IMR-90 (cell line): ENCODE measurements at regions not wholly inside any gene's neighbourhood (a gene's known extent, or its start where the extent isn't known, plus 50 kb on each side); places are given as distances from the start of the nearest gene placed in this dataset.

Experiments used
- ATAC-seq: fragments of 200-7000 bp; cut with Tn5 transposase; 2 replicates; pipeline ENCODE4 v1.9.1; 2020; ENCODE audit warnings: low read depth, mild to moderate bottlenecking, moderate library complexity
- BruUV-seq: library from RNA; stranded (reverse); fragments of 400-500 nt; replicated peaks from 2 replicates; lab custom pipeline; 2021; lab: Mats Ljungman, UMichigan
- CTCF ChIA-PET: fragments of 300-600 bp; formaldehyde crosslinking; extraction: SDS; loops from one replicate; lab custom pipeline; 2021; ENCODE audit warnings: antibody characterized with exemption; lab: Yijun Ruan, JAX
- POLR2A ChIA-PET: fragments of 300-600 bp; sonication (Branson Sonifier 250); formaldehyde crosslinking; loops from one replicate; lab custom pipeline; 2022; ENCODE audit warnings: antibody characterized with exemption; ENCODE audit not compliant: unreplicated experiment; lab: Charles Lee
- DNase-seq: peaks from one replicate; pipeline ENCODE4 v3.0.0; 2013
- H2AFZ ChIP-seq: replicated peaks from 2 replicates; pipeline ENCODE3; 2013; ENCODE audit warnings: low read length, mild to moderate bottlenecking; ENCODE audit not compliant: poor library complexity
- H2AK5ac ChIP-seq: 2 replicates; pipeline ENCODE4 v1.6.1; 2013; ENCODE audit warnings: low read depth, low read length, inconsistent platforms
- H2AK9ac ChIP-seq: replicated peaks from 2 replicates; pipeline ENCODE3; 2013; ENCODE audit warnings: mild to moderate bottlenecking, low read depth, low read length, moderate library complexity; ENCODE audit not compliant: poor library complexity
- H2BK120ac ChIP-seq: 2 replicates; pipeline ENCODE4 v1.6.1; 2013; ENCODE audit warnings: low read depth, low read length, inconsistent platforms
- H2BK15ac ChIP-seq: 3 replicates; pipeline ENCODE4 v1.6.1; 2013; ENCODE audit warnings: low read depth, low read length, inconsistent platforms
- H2BK20ac ChIP-seq: 2 replicates; pipeline ENCODE4 v1.6.1; 2013; ENCODE audit warnings: low read depth, mild to moderate bottlenecking, inconsistent platforms, low read length, moderate library complexity
- H2BK5ac ChIP-seq: 2 replicates; pipeline ENCODE4 v1.6.1; 2013; ENCODE audit warnings: mild to moderate bottlenecking, low read depth, low read length, inconsistent platforms; ENCODE audit not compliant: poor library complexity, severe bottlenecking
- H3K14ac ChIP-seq: replicated peaks from 2 replicates; pipeline ENCODE4 v1.6.1; 2013; ENCODE audit warnings: low read depth, low read length, inconsistent platforms
- H3K18ac ChIP-seq: 2 replicates; pipeline ENCODE4 v1.6.1; 2013; ENCODE audit warnings: low read depth, low read length, control low read depth
- H3K23ac ChIP-seq: 2 replicates; pipeline ENCODE4 v1.6.1; 2013; ENCODE audit warnings: low read depth, low read length, inconsistent platforms
- H3K27ac ChIP-seq: 2 replicates; pipeline ENCODE4 v1.5.1; 2013; ENCODE audit warnings: mild to moderate bottlenecking, control low read depth, low read length; ENCODE audit not compliant: insufficient read depth
- H3K27me3 ChIP-seq: 2 replicates; pipeline ENCODE4 v1.6.1; 2013; ENCODE audit warnings: low read length; ENCODE audit not compliant: control insufficient read depth, insufficient read depth
- H3K36me3 ChIP-seq: 2 replicates; pipeline ENCODE4 v1.6.1; 2013; ENCODE audit warnings: low read length, mixed read lengths; ENCODE audit not compliant: control insufficient read depth, insufficient read depth
- H3K4ac ChIP-seq: 2 replicates; pipeline ENCODE4 v1.6.1; 2013; ENCODE audit warnings: low read depth, low read length, inconsistent platforms
- H3K4me1 ChIP-seq: 2 replicates; pipeline ENCODE4 v1.6.1; 2013; ENCODE audit warnings: low read length, mixed read lengths; ENCODE audit not compliant: control insufficient read depth, insufficient read depth
- H3K4me2 ChIP-seq: 2 replicates; pipeline ENCODE4 v1.6.1; 2013; ENCODE audit warnings: low read depth, mild to moderate bottlenecking, control low read depth, low read length, moderate library complexity
- H3K4me3 ChIP-seq: 2 replicates; pipeline ENCODE4 v1.5.1; 2013; ENCODE audit warnings: low read depth, mild to moderate bottlenecking, control low read depth, low read length, moderate library complexity; ENCODE audit not compliant: insufficient read depth
- H3K56ac ChIP-seq: 2 replicates; pipeline ENCODE4 v1.6.1; 2013; ENCODE audit warnings: low read length, inconsistent platforms; ENCODE audit not compliant: insufficient read depth; ENCODE audit errors: extremely low read depth
- H3K79me1 ChIP-seq, 2 experiments: 2 replicates each; pipeline ENCODE4 v1.6.1; 2013; ENCODE audit warnings: low read length in 2 of 2, inconsistent platforms in 1 of 2, low read depth in 1 of 2
- H3K9ac ChIP-seq: 2 replicates; pipeline ENCODE4 v1.6.1; 2013; ENCODE audit warnings: low read depth, low read length, control low read depth
- H3K9me1 ChIP-seq: 2 replicates; pipeline ENCODE4 v1.6.1; 2013; ENCODE audit warnings: low read length, inconsistent platforms; ENCODE audit not compliant: insufficient read depth
- H3K9me3 ChIP-seq: 2 replicates; pipeline ENCODE4 v1.6.1; 2013; ENCODE audit warnings: low read length; ENCODE audit not compliant: control insufficient read depth, insufficient read depth
- H4K20me1 ChIP-seq: 2 replicates; pipeline ENCODE4 v1.6.1; 2013; ENCODE audit warnings: low read length, inconsistent platforms; ENCODE audit not compliant: insufficient read depth
- H4K5ac ChIP-seq: 2 replicates; pipeline ENCODE4 v1.6.1; 2013; ENCODE audit warnings: mild to moderate bottlenecking, low read depth, low read length, control low read depth
- H4K8ac ChIP-seq, 2 experiments: 2 replicates each; pipeline ENCODE4 v1.6.1; 2013; ENCODE audit warnings: low read depth in 2 of 2, low read length in 2 of 2, control low read depth in 1 of 2, inconsistent platforms in 1 of 2
- H4K91ac ChIP-seq: 2 replicates; pipeline ENCODE4 v1.6.1; 2013; ENCODE audit warnings: low read depth, low read length, inconsistent platforms; ENCODE audit not compliant: insufficient read depth
- BHLHE40 ChIP-seq: fragments of 150-350 bp; IDR thresholded peaks from 2 replicates; pipeline ENCODE4 v1.6.1; 2016; ENCODE audit warnings: mild to moderate bottlenecking, low read depth, low read length
- CEBPB ChIP-seq: IDR thresholded peaks from 2 replicates; pipeline ENCODE4 v1.6.1; 2012; ENCODE audit warnings: low read depth, low read length, improper control_type of control experiment
- CHD1 ChIP-seq: IDR thresholded peaks from 2 replicates; pipeline ENCODE4 v1.6.1; 2012; ENCODE audit warnings: low read depth, low read length, improper control_type of control experiment
- CTCF ChIP-seq: conservative IDR thresholded peaks from 2 replicates; pipeline ENCODE4 v1.5.1; 2012; ENCODE audit warnings: mild to moderate bottlenecking, low read depth, low read length, improper control_type of control experiment
- ELK1 ChIP-seq: fragments of 150-350 bp; IDR thresholded peaks from 2 replicates; pipeline ENCODE4 v1.6.1; 2016; ENCODE audit warnings: low read depth, mild to moderate bottlenecking, low read length, moderate library complexity, borderline replicate concordance
- FOS ChIP-seq: fragments of 150-350 bp; IDR thresholded peaks from 2 replicates; pipeline ENCODE4 v1.6.1; 2016; ENCODE audit warnings: low read depth, low read length
- MAFK ChIP-seq: IDR thresholded peaks from 2 replicates; pipeline ENCODE4 v1.6.1; 2012; ENCODE audit warnings: low read depth, low read length, improper control_type of control experiment
- MAZ ChIP-seq: IDR thresholded peaks from 2 replicates; pipeline ENCODE4 v1.6.1; 2012; ENCODE audit warnings: low read depth, mild to moderate bottlenecking, low read length, improper control_type of control experiment, moderate library complexity, borderline replicate concordance
- MXI1 ChIP-seq: IDR thresholded peaks from 2 replicates; pipeline ENCODE4 v1.6.1; 2012; ENCODE audit warnings: low read depth, mild to moderate bottlenecking, low read length, moderate library complexity, borderline replicate concordance
- NFE2L2 ChIP-seq: fragments of 150-350 bp; IDR thresholded peaks from 2 replicates; pipeline ENCODE4 v1.6.1; 2016; ENCODE audit warnings: low read depth, mild to moderate bottlenecking, low read length
- POLR2A ChIP-seq: IDR thresholded peaks from 2 replicates; pipeline ENCODE4 v1.6.1; 2012; ENCODE audit warnings: mild to moderate bottlenecking, low read depth, low read length
- RAD21 ChIP-seq: IDR thresholded peaks from 2 replicates; pipeline ENCODE4 v1.6.1; 2012; ENCODE audit warnings: low read length, improper control_type of control experiment
- RCOR1 ChIP-seq: IDR thresholded peaks from 2 replicates; pipeline ENCODE4 v1.6.1; 2012; ENCODE audit warnings: mild to moderate bottlenecking, low read length, improper control_type of control experiment; ENCODE audit not compliant: insufficient replicate concordance
- RFX5 ChIP-seq: IDR thresholded peaks from 2 replicates; pipeline ENCODE4 v1.8.0; 2012; ENCODE audit warnings: low read depth, mild to moderate bottlenecking, low read length, moderate library complexity
- SMC3 ChIP-seq: fragments of 150-350 bp; IDR thresholded peaks from 2 replicates; pipeline ENCODE4 v1.6.1; 2016; ENCODE audit warnings: low read depth, mild to moderate bottlenecking, antibody characterized with exemption, low read length, moderate library complexity
- USF2 ChIP-seq: fragments of 150-350 bp; IDR thresholded peaks from 2 replicates; pipeline ENCODE4 v1.6.1; 2017; ENCODE audit warnings: mild to moderate bottlenecking, antibody characterized with exemption, low read length, low read depth
- whole genome bisulfite sequencing, 2 experiments: methylation state at CpG; one replicate each; pipeline versions ENCODE4 v1.1.5 to v1.1.7; 2013; ENCODE audit warnings: missing lambda C conversion rate in 2 of 2; ENCODE audit not compliant: insufficient read length in 1 of 2; ENCODE audit errors: extremely low coverage in 2 of 2; 5-methylcytosine and 5-hydroxymethylcytosine counted together
- dilution Hi-C: fragments of 300-500 bp; cut with HindIII; formaldehyde crosslinking; loops from one replicate; pipeline ENCODE4 v1.14.3; 2018; ENCODE audit warnings: low sequenced_read_pairs; ENCODE audit not compliant: unreplicated experiment
- in situ Hi-C: fragments of 300-500 bp; cut with MboI; formaldehyde crosslinking; loops from 3 replicates; pipeline ENCODE4 v1.14.3; 2019; ENCODE audit warnings: low sequenced_read_pairs, inconsistent platforms, mixed read lengths
- intact Hi-C: fragments of 100-400 bp; cut with micrococcal nuclease; formaldehyde crosslinking; loops from 2 replicates; pipeline ENCODE4 v1.10.0; 2022

GRCh38 chr4:110372485-110372884, 103.5 kb upstream of the ENPEP start:
- Histone ChIP-seq H3K14ac (no peak overlapping the region), H2BK20ac (no peak overlapping the region), H2BK15ac (no peak overlapping the region), H3K9me3 (no peaks in the 10 kb centered on the region), H4K91ac (no peak overlapping the region), H2BK120ac (no peak overlapping the region), H3K9ac (no peak overlapping the region), H3K18ac (no peak overlapping the region), H2AK9ac (no peak overlapping the region), H2AK5ac (no peak overlapping the region), H4K5ac (no peak overlapping the region), H3K4me3 (no peak overlapping the region), H3K36me3 (no peaks in the 10 kb centered on the region), H3K27ac (no peak overlapping the region), H3K4ac (no peak overlapping the region), H2BK5ac (no peak overlapping the region), H3K9me1 (no peaks in the 10 kb centered on the region), H3K4me1 (no peaks in the 10 kb centered on the region), H3K23ac (no peak overlapping the region), H4K8ac (no peak overlapping the region), H3K27me3 (no peaks in the 10 kb centered on the region), H4K20me1 (no peaks in the 10 kb centered on the region), H3K79me1 (no peaks in the 10 kb centered on the region), H3K56ac (no peak overlapping the region), H2AFZ (no peak overlapping the region), H3K4me2 (no peak overlapping the region)
- DNase-seq (no peak), ATAC-seq (no peak)
- intact Hi-C loops, result no loop called here
- TF ChIP-seq MAZ, result no peak
- no peak for TF ChIP-seq CEBPB
- TF ChIP-seq ELK1, result no peak
- no peak for TF ChIP-seq SMC3
- no peak for TF ChIP-seq RFX5
- TF ChIP-seq CHD1, result no peak
- no peak for TF ChIP-seq CTCF
- no peak for TF ChIP-seq MXI1
- no peak for TF ChIP-seq BHLHE40
- no peak for TF ChIP-seq POLR2A
- no peak for TF ChIP-seq RAD21
- TF ChIP-seq FOS, result no peak
- TF ChIP-seq USF2, result no peak
- no peak for TF ChIP-seq RCOR1
- TF ChIP-seq NFE2L2, result no peak
- TF ChIP-seq MAFK, result no peak
- dilution Hi-C loops, result no loop called here
- WGBS, 2 experiments, result no CpG with 5 or more reads among the region's 2 CpGs
- ChIA-PET POLR2A (no interaction called here), CTCF (no interaction called here)
- in situ Hi-C loops, result no loop called here
- BruUV-seq, result no TSS peak
